ENCODE measurements at regions not wholly inside any gene's neighbourhood (a gene's known extent, or its start where the extent isn't known, plus 50 kb on each side); places are given as distances from the start of the nearest gene placed in this dataset.

DNA sequence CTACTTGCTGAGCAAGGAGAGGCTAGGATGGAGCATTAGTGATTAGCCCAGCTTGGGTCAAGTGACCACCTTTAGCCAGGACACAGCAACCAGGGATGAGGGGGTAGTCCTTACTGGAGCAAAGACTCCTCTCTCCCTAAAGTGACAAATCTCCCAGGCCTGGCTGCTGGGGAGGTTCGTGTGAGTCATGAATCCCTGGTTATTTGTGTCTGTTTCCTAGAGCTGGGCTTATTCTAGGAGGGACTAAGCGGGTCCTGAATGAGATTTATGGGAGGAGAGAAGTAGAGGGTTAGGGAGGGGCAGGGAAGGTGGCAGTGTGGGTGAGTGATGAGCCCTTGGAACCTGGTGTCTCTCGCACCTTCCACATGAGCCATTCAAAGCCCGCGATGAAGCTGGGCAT is 487.3 kb downstream of the TSHZ3 start:
- H3K36me3 ChIP-seq (replicated peaks in 1 of 2): no peaks in the 10 kb centered on the region
- DNase-seq: peak in 1 of 7 donors; percentile 17
- intact Hi-C loops (cut with DNase I): no loop called here
- no peaks in the 10 kb centered on the region for H3K27me3 ChIP-seq
- no peak overlapping the region for H3K4me3 ChIP-seq
- H3K9me3 ChIP-seq (replicated peaks in 1 of 3): no peaks in the 10 kb centered on the region
- WGBS, 4 donors: 82 to 94% (median 84%) methylated on average over 4 to 5 of the region's 5 CpGs
- no peak for TF ChIP-seq POLR2A (IDR thresholded peaks at IDR 0.05)
- TF ChIP-seq CTCF (IDR thresholded peaks at IDR 0.05): no peak
- no peak overlapping the region for H3K27ac ChIP-seq
- no peaks in the 10 kb centered on the region for H3K4me1 ChIP-seq (replicated peaks in 1 of 2)

DNA sequence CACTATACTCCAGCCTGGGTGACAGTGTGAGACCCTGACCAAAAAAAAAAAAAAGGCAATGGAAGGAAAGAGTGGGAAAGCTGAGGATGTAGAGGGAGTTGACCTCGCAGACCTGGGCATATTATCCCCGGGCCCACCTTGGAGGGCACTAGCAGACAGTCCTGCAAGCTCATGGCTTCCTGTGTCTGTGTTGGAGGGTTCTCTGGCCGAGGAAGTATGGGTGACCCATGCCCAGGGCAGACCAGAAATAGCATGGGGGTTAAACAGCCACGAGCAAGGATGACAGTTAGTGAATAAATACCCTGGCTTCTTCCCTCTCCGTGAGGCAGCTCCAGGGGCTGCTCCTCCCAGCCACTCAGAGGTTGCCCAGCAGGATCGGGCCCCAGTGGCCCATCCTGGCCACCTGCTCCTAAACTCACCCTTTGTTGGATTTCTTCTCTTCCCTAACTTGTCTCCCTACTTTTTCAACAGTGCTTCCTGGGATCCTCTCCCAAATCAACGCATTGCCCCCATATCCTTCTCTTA is 485.8 kb downstream of the ZNF536 start:
- Histone ChIP-seq H3K4me3 (no peak overlapping the region), H3K4me1 (replicated peaks in 1 of 2) (no peaks in the 10 kb centered on the region), H3K27me3 (no peaks in the 10 kb centered on the region), H3K9me3 (replicated peaks in 1 of 3) (no peaks in the 10 kb centered on the region), H3K36me3 (replicated peaks in 1 of 2) (no peaks in the 10 kb centered on the region), H3K27ac (no peak overlapping the region)
- 69 to 74% (median 73%) methylated on average over 7 of the region's 7 CpGs for WGBS, 4 donors
- intact Hi-C loops (cut with DNase I): no loop called here
- peak in 1 of 7 donors; percentile 20 for DNase-seq
- no peak for TF ChIP-seq CTCF (IDR thresholded peaks at IDR 0.05)
- TF ChIP-seq POLR2A (IDR thresholded peaks at IDR 0.05): no peak

DNA sequence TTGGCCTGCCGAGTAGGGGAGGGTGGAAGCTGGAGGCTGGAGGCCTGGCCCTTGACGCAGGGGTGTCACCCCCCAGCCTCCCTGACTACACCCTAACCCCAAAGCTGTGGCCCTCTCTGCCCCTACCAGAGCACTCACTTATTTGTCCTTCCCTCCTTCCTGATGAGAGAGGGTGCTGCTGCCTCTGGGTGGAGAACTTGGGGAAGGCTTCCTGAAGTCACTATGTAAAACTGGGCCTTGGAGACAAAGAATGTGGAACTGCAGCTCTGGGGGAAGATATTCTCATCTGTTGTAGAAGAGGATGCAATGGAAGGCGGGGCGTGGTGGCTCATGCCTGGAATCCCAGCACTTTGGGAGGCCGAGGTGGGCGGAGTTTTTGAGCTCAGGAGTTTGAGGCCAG is 485.2 kb downstream of the ZNF536 start:
- Histone ChIP-seq H3K4me3 (no peak overlapping the region), H3K27ac (no peak overlapping the region), H3K4me1 (replicated peaks in 1 of 2) (no peaks in the 10 kb centered on the region), H3K9me3 (replicated peaks in 1 of 3) (no peaks in the 10 kb centered on the region), H3K27me3 (no peaks in the 10 kb centered on the region), H3K36me3 (replicated peaks in 1 of 2) (no peaks in the 10 kb centered on the region)
- 86 to 95% (median 90%) methylated on average over 4 to 6 of the region's 6 CpGs for WGBS, 4 donors
- DNase-seq: peak in 1 of 7 donors; percentile 18
- intact Hi-C loops (cut with DNase I): no loop called here
- TF ChIP-seq POLR2A (IDR thresholded peaks at IDR 0.05): no peak
- TF ChIP-seq CTCF (IDR thresholded peaks at IDR 0.05): no peak

- Histone ChIP-seq H3K9me3 (replicated peaks in 1 of 3) (no peaks in the 10 kb centered on the region), H3K27me3 (no peaks in the 10 kb centered on the region), H3K4me1 (replicated peaks in 1 of 2) (no peaks in the 10 kb centered on the region), H3K36me3 (replicated peaks in 1 of 2) (no peaks in the 10 kb centered on the region), H3K4me3 (no peak overlapping the region), H3K27ac (no peak overlapping the region)
- TF ChIP-seq CTCF (IDR thresholded peaks at IDR 0.05) (no peak), POLR2A (IDR thresholded peaks at IDR 0.05) (no peak)
- intact Hi-C loops (cut with DNase I): no loop called here
- DNase-seq: peak in 1 of 7 donors; percentile 48
- WGBS, 4 donors: 72 to 88% (median 77%) methylated on average over 3 of the region's 3 CpGs
Measured at GRCh38 chr19:30856786-30857185, 484.6 kb downstream of the ZNF536 start.

Measured in adrenal gland (tissue), 9 donors.